ENCODE measurements at regions not wholly inside any gene's neighbourhood (a gene's known extent, or its start where the extent isn't known, plus 50 kb on each side); places are given as distances from the start of the nearest gene placed in this dataset.
"Not testable (repeated sequence)": the region's sequence is repeated elsewhere in the genome, so short reads cannot be mapped to it uniquely, and the experiment has no call there.

- DNase-seq, result not testable (repeated sequence)
Measured at GRCh38 chr6:26799903-26800633, 140.5 kb upstream of the ZNF322 start.

DNA sequence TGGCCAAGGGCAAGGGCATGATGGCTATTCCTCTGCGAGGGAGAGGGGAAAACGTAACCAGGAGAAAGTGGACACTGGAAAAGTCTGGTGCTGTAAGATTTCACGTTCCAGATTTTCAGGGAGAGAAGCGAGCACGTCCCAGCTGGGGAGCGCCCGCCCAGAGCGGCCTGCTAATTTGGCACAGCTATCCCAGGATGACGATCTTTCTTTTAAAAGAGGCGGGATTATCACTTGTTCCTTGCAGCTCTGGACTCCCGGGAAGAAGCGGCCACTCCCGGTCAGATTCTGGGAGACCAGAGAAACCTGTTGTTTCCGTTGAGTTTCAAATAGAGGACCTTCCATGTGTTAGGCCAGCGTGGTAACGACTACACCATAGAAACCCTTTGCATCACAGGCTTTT, 144.2 kb upstream of the ZNF322 start:
- DNase-seq, result not testable (repeated sequence)

DNA sequence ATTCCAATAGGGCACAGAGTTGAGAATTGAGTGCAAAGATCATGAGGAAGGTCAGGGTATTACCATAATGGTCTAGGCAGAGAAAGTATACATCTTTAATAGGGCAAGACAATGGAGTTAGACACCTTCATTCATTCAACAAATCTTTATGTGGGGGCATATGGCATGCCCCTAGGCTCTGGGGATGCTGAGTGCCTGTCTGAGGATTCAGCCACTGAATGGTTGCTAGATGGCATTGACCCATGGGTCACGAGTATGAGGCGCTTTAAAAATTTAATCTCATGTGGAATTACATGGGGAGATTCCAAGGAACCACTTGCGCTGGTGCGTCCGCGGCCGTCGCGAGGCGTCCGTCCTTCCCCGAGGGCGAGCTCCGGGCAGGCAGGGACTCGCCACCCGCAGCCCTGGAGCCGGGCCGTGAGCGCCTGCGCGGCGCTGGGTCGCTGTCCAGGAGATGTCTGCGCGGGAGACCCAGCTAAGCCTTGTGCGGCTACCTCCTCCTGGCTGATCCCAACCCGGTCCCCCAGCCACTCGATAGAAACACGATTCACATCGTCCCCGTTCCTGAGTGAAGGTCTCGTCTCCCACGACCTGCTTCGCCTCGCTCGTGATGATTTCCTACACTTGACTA, 152.1 kb upstream of the ZNF322 start:
- DNase-seq, result not testable (repeated sequence)

DNA sequence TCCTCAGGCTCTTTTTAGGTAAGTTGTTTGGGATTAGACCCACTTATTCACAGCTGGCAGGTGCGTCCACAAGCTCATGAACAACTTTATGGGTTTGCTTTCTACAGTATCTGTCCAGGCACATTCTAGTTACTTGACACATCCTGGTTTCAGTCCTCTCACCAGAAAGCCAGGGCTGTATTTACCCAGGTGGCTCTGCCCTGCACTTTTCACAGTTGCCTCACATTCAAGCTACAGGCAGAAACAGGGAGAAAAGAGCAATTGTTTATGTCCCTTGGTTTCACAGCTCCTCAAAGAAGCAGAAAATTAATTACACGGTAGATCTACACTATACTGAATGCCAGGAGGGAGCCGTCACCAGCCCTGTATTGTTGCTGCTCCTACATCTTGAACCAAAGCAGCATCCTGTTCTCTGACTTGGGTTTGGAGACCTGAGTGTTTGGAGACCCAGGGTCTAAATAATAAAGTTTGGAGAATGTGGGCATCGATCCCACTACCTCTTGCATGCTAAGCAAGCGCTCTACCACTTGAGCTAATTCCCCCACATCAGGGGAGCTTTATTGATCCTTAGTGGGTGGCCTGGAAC, 159.2 kb upstream of the ZNF322 start:
- DNase-seq, result not testable (repeated sequence)

- DNase-seq, result not testable (repeated sequence)
Measured at GRCh38 chr6:26827965-26828364, 168.4 kb upstream of the ZNF322 start.

DNA sequence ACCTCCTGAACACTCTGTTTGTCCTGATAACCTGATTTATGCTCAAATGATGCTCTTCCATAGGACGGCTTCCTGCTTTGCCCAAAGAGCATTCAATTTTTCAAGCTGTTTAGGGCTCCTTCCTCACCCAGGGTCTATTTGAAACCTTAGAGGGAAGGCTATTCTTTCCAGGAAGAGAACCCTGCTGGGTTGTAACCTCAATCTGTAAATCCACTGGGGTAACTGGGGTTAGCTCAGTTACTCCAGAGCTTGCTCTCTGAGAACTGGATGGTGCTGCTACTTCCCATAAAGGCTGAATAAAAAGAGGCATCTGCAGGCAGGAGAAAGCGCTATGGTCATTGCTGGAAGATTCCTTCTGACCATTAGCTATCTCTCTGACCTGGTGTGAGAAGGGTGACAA, 169.9 kb upstream of the ZNF322 start:
- not testable (repeated sequence) for DNase-seq

DNA sequence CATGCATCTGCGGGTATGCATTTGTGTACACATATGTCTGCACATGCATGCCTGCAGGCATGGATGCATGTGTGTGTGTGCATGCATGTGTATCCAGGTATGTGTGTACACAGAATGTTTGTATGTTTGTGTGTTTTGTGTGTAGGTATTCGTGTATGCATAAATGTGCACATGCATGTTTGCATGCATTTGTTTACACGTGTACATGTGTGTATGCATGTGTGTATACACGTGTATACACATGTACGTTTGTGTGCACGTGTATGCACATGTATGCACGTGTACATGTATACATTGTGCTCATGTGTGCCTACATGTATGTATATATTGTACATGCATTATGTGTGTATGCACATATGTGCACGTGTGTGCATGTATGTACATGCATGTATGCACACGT, 171.4 kb upstream of the ZNF322 start:
- DNase-seq, result not testable (repeated sequence)

- not testable (repeated sequence) for DNase-seq
Measured at GRCh38 chr6:26835707-26836106, 176.2 kb upstream of the ZNF322 start.

DNA sequence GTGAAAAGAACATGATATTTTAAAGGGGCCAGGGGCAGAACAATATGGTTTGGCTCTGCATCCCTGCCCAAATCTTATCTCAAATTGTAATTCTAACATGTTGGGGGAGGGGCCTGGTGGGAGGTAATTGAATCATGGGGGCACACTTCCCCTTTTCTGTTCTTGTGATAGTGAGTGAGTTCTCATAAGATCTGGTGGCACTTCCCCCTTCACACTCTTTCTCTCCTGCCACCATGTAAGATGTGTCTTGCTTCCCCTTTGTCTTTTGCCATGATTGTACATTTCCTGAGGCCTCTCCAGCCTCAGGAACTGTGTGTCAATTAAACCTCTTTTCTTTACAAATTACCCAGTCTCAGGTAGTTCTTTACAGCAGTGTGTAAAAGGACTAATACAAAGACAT, 177.1 kb upstream of the ZNF322 start:
- DNase-seq, result not testable (repeated sequence)

DNA sequence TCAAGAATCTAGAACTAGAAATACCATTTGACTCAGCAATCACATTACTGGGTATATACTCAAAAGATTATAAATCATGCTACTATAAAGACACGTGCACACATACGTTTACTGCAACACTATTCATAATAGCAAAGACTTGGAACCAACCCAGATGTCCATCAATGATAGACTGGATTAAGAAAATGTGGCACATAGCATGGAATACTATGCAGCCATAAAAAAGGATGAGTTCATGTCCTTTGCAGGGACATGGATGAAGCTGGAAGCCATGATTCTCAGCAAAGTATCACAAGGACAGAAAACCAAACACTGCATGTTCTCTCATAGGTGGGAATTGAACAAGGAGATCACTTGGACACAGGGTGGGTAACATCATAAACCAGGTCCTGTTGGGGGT, 185.3 kb upstream of the ZNF322 start:
- DNase-seq, result not testable (repeated sequence)

DNA sequence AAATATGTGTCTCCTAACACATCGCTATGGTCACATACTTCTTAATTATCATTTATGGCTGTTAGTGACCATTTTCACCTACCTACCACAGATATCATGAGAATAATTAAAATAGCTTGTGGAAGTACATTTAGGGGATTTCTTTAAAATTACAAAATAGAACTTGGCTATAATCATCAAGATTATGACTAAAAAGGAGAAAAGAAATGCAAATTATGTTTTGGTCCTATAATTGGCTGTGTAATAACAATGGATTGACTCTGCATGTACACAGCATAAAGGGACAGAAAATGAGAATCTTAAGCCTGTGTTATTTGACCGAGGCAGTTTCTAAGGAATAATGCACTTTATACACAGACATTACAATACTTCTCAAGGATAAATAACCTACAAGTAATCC, 197.7 kb upstream of the ZNF322 start:
- not testable (repeated sequence) for DNase-seq

GRCh38 chr6:26859067-26859770, 199.7 kb upstream of the ZNF322 start:
- DNase-seq, result not testable (repeated sequence)

- not testable (repeated sequence) for DNase-seq
Measured at GRCh38 chr6:26859771-26860163, 200.2 kb upstream of the ZNF322 start.

GRCh38 chr6:26861913-26862312, 202.4 kb upstream of the ZNF322 start:
- DNase-seq, result not testable (repeated sequence)

DNA sequence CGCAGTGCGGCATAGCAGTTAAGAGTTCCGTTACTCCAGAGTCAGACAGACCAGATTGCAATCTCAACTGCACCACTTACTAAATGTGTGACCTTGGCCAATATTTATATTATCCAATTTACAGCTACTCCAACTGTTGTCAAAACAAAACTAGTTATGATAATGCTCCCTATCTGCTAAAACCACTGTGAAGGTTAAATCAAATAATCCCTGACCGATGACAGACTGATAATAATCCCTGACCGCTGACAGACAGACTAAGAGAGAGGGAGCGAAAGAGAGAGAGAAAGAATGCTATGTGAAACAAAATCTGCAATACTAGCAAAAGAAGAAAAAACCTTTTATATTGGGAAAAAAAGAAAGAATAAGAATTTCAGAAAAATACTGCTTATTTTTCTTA, 204.1 kb upstream of the ZNF322 start:
- DNase-seq, result not testable (repeated sequence)

DNA sequence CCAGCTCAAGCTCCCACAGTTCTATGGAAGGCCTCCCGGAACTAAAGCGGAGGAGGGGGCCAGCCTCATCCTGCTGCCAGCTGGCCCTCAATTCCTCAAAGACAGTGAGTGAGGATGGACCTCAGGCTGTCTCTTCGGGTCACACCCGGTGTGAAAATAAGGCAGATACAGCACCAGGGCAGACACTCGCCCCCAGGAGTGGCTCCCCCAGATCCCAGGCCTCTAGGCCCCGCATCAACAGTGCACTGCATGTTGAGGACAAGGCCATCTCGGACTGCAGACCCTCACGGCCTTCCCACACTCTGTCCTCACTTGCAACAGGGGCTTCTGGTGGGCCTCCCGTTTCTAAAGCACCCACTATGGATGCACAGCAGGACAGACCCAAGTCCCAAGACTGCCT, 239.2 kb upstream of the ZNF322 start:
- not testable (repeated sequence) for DNase-seq

DNA sequence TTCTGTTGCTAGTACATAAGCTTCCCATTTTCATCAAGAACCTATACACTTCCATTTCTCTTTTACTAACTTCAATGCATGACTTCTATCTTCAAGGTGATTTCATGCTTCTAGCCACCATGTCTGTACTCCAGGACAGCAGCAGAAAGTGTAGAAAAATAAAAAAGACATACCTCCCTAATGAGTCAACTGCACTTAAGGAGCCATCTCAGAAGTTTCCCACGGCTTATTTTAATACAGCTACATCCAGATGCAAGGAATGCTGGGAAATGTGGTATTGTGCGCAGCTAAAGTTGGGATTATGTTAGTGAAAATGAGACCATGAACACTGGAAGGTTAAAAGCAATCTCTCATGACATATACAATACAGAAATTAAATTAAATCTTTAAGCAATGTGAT, 264.7 kb upstream of the ZNF322 start:
- not testable (repeated sequence) for DNase-seq

DNA sequence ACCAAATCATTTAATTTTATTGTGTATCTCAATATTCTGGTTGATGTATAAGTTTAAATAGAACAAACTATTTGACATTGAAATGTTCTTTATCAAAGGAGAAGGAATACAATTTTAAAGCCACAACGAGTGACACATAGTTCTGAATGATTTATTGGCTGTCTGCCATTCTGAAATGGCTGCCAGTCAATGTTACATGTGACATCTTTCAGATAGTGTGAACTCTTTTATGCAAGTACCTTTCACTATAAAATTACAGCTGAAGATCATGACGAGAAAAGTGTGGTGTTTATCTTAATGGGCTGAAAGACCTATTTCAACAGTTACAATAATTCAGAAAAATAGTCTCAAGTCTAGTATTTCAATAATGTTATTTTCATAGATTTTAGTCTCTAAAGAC, 268.6 kb upstream of the ZNF322 start:
- DNase-seq, result not testable (repeated sequence)

- not testable (repeated sequence) for DNase-seq
Measured at GRCh38 chr6:26937258-26937657, 277.7 kb upstream of the ZNF322 start.

DNA sequence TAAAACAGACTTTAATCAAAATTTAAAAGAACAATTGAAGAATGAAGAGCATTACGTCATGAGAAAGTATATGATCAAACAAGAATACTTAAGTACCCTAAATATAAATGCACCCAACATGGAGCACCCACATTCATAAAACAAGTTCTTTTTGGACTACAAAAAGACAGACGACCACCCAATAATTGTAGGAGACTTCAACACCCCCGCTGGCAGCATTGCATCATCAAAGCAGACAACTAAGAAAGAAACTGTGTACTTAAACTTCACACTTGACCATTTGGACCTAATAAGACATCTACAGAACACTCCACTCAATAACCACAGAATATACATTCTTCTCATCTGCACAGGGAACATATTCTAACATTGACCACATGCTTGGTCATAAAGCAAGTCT, 291.7 kb upstream of the ZNF322 start:
- DNase-seq, result not testable (repeated sequence)

GRCh38 chr6:26956078-26956600, 291.4 kb upstream of the PRSS16 start:
- DNase-seq, result not testable (repeated sequence)

- not testable (repeated sequence) for DNase-seq
Measured at GRCh38 chr6:26956601-26957184, 290.8 kb upstream of the PRSS16 start.

Data from NCI-H2107 (cell line).